Common myeloid progenitor, CD34-positive (primary cell): ENCODE measurements at regions not wholly inside any gene's neighbourhood (a gene's known extent, or its start where the extent isn't known, plus 50 kb on each side); places are given as distances from the start of the nearest gene placed in this dataset.

Experiments used
- CTCF ChIA-PET: fragments of 350-600 bp; sonication (Branson Sonifier 250); formaldehyde crosslinking; loops from one replicate; lab custom pipeline; 2021; ENCODE audit warnings: antibody characterized with exemption; lab: Charles Lee
- POLR2A ChIA-PET: fragments of 350-600 bp; sonication (Branson Sonifier 250); formaldehyde crosslinking; loops from one replicate; lab custom pipeline; 2021; ENCODE audit warnings: antibody characterized with exemption; lab: Charles Lee
- DNase-seq, 3 donors: peaks; one replicate each; pipeline versions ENCODE4 v3.0.0 to v3.0.0-alpha.2; 2013
- H3K27ac ChIP-seq, 2 experiments: 1 replicate in 1 of 2; 2 replicates in 1 of 2; pipeline ENCODE4 v1.7.0; 2013; ENCODE audit warnings: inconsistent platforms in 2 of 2, low read length in 2 of 2, mild to moderate bottlenecking in 2 of 2, low read depth in 1 of 2, moderate library complexity in 1 of 2; ENCODE audit not compliant: severe bottlenecking in 2 of 2, insufficient read depth in 1 of 2, poor library complexity in 1 of 2
- H3K27me3 ChIP-seq, 5 experiments: replicated peaks in 2 of 5; 1 replicate in 3 of 5; 2 replicates in 2 of 5; pipeline versions ENCODE4 v1.6.1 to v1.7.0; 2013; ENCODE audit warnings: low read length in 4 of 5, mild to moderate bottlenecking in 2 of 5, moderate library complexity in 2 of 5, inconsistent platforms in 1 of 5; ENCODE audit not compliant: insufficient read depth in 5 of 5, control insufficient read depth in 4 of 5
- H3K36me3 ChIP-seq, 4 experiments: 1 replicate in 2 of 4; 2 replicates in 2 of 4; pipeline versions ENCODE4 v1.6.1 to v1.7.0; 2013; ENCODE audit warnings: low read length in 3 of 4, control low read depth in 1 of 4, mild to moderate bottlenecking in 1 of 4; ENCODE audit not compliant: control insufficient read depth in 4 of 4, insufficient read depth in 4 of 4
- H3K4me1 ChIP-seq, 4 experiments: 1 replicate in 3 of 4; 2 replicates in 1 of 4; pipeline versions ENCODE4 v1.6.1 to v1.7.1; 2013; ENCODE audit warnings: low read length in 3 of 4, mild to moderate bottlenecking in 3 of 4, control low read depth in 1 of 4, inconsistent platforms in 1 of 4, moderate library complexity in 1 of 4; ENCODE audit not compliant: control insufficient read depth in 4 of 4, insufficient read depth in 4 of 4; ENCODE audit errors: control extremely low read depth in 1 of 4
- H3K4me3 ChIP-seq, 7 experiments: 1 replicate in 4 of 7; 2 replicates in 3 of 7; pipeline versions ENCODE4 v1.5.1 to v1.7.0; 2013; ENCODE audit warnings: mild to moderate bottlenecking in 7 of 7, low read length in 6 of 7, moderate library complexity in 6 of 7, inconsistent platforms in 2 of 7, low read depth in 2 of 7, control low read depth in 1 of 7; ENCODE audit not compliant: insufficient read depth in 4 of 7, control insufficient read depth in 1 of 7; ENCODE audit errors: extremely low read depth in 1 of 7
- H3K9me3 ChIP-seq, 5 experiments: 1 replicate in 4 of 5; 2 replicates in 1 of 5; pipeline versions ENCODE4 v1.6.1 to v1.7.1; 2013; ENCODE audit warnings: low read length in 4 of 5, mild to moderate bottlenecking in 2 of 5, inconsistent platforms in 1 of 5, low read depth in 1 of 5, moderate library complexity in 1 of 5; ENCODE audit not compliant: control insufficient read depth in 4 of 5, insufficient read depth in 2 of 5; ENCODE audit errors: control extremely low read depth in 1 of 5
- WGBS: methylation state at CpG from one replicate; pipeline ENCODE4 v1.1.5; 2013; ENCODE audit not compliant: insufficient coverage; 5-methylcytosine and 5-hydroxymethylcytosine counted together

DNA sequence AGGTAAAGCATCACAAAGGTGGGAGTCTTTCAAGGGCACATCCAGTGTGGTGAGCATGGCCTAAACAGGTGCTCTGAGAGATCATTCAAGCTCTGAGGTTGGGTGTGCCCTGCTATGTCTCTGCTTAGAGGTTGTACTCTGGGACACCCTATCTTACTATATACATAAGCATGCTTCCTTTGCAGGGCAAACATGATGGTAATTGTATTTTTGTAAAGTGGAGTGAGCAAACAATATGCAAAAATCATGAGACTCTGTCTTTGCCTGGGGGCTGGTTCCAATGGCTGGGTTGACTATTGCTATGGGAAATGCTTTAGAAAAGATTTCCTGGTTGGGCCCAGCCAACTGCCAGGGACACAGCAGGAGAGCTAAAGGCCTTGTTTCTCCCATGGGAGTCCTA is 315.1 kb upstream of the TLE3 start:
- H3K4me1 ChIP-seq, result no peaks in the 10 kb centered on the region
- no peaks in the 10 kb centered on the region for H3K27me3 ChIP-seq
- POLR2A ChIA-PET, result interaction anchor here (0.6 kb wide), 1 partner anchor 997 kb away, joined by 3 read pairs; no protein-coding TSS in a partner anchor
- no peak overlapping the region for H3K4me3 ChIP-seq
- DNase-seq, result no peak
- H3K36me3 ChIP-seq, result no peaks in the 10 kb centered on the region
- CTCF ChIA-PET, result no interaction called here
- H3K9me3 ChIP-seq, result peaks cover 0 to 7% (median 2%) of the 10 kb centered on the region in 5 experiments
- H3K27ac ChIP-seq, result no peak overlapping the region

DNA sequence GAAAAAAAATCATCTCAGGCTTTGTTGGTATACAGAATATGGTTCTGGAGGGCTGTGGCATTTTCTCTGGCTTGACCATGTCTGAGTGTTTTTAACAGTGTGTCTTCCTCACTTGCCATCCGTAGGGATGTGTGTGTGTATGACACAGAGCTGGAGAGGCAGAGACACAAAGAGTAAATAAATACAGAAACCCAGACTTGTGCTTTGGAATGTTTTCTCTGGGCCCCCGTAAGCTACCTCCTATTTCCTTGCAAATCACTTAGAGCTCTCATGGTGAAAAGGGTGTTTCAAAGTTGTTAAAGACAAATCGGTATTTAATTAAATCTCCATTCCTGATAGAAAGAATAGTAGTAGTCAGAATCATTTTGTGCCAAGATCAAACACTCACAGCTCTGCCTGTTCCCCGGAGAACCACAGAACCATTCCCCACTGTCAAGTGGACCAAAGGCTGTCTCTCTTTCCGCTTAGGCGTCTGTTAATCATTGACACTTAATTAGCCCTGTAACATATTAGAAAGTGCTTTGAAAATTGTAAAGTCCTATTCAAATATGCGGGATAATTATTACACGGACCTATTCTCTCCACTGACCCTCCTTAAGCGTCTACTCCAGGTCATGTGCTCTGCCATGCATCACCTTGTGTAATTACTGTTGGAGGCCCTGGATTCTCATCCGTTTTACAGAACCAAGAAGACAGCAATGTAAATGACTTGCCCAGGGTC is 313.6 kb upstream of the TLE3 start:
- Histone ChIP-seq H3K4me1 (no peaks in the 10 kb centered on the region), H3K27ac (no peak overlapping the region), H3K4me3 (no peak overlapping the region), H3K9me3 (peaks cover 0 to 8% (median 2%) of the 10 kb centered on the region in 5 experiments), H3K27me3 (no peaks in the 10 kb centered on the region), H3K36me3 (no peaks in the 10 kb centered on the region)
- WGBS, result 100% methylated on average over 7 of the region's 10 CpGs
- no peak for DNase-seq
- ChIA-PET POLR2A (no interaction called here), CTCF (interaction anchor here (1.0 to 1.1 kb wide), 2 partner anchors 36 to 173 kb away, joined by 3 read pairs; no protein-coding TSS in a partner anchor)

DNA sequence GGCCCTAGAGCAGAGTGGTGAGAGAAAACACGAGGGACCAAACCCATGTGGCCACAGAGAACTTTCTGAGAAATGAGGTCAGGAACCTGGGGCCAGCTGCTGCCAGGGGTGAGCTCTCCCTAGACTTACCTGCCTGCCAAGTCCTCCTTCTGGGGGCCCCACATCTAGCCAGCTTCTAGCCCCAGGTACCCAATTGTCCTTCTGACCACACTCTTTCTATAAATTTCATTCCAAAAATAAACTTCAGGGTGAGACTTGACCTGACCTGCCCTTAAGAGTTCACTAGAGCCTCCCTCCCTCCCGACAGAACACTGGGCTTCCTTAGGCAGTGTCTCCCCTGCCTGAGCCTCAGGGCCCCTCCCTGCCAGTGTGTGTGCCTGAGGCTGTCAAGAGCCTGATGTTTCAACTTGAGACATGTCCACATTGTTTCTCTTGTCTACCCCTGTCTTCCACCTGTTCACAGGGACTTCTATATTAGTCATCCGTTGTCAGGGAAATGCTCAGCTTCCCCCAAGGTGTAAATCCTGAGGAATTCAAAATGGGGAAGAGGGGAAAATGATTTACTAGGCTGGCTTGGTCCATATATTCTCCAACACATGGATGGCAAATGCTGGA is 312.8 kb upstream of the TLE3 start:
- 60% methylated on average over 2 of the region's 3 CpGs for WGBS
- POLR2A ChIA-PET, result no interaction called here
- no peak for DNase-seq

DNA sequence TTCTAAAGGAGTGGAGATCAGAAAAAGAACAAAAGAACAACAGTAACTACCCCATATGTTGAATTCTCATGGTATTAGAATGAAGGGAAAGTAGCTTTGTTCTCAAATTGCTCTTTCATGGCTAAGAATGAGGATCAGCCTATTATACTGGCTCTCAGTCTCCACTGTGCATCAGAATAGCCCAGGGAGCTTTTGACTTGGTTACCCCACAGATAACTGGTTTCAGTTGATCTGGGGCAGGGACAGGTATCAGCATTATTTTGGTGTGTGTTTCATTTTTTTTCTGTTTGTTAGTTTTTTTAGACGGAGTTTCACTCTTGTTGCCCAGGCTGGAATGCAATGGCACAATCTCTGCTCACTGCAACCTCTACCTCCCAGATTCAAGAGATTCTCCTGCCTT is 311.7 kb upstream of the TLE3 start:
- CTCF ChIA-PET, result interaction anchor here (1.6 kb wide), 1 partner anchor 219 kb away, joined by 3 read pairs; no protein-coding TSS in a partner anchor
- WGBS, result no CpG with 5 or more reads among the region's 1 CpG
- no peaks in the 10 kb centered on the region for H3K36me3 ChIP-seq

More for the DNA sequence above, 312.8 kb upstream of the TLE3 start:
- Histone ChIP-seq H3K27ac (no peak overlapping the region), H3K36me3 (no peaks in the 10 kb centered on the region), H3K4me1 (no peaks in the 10 kb centered on the region), H3K27me3 (no peaks in the 10 kb centered on the region), H3K9me3 (peaks cover 0 to 12% (median 7%) of the 10 kb centered on the region in 5 experiments), H3K4me3 (no peak overlapping the region)
- CTCF ChIA-PET, result interaction anchor here (1.0 to 1.6 kb wide), 3 partner anchors 37 to 218 kb away, joined by 3 read pairs; no protein-coding TSS in a partner anchor

DNA sequence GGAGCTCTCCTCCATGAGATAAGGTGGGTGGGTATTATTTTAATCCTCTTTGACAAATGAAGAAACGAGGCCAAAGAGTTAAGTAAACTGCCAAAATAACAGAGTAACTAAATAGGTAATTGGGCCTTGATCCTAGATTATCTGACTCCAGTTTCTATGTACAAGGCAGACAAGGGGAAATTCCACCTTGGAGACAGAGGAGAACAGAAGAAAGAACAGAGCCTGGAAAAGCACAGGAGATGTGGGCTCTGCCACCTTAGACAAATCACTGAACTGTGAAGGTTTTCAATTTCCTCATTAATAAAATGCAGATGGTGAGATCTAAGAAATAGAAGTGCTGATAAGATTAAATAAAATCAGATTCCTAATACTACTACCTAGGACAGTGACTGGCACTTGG is 310.2 kb upstream of the TLE3 start:
- 100% methylated on average over 1 of the region's 1 CpG for WGBS
- Histone ChIP-seq H3K27ac (no peak overlapping the region), H3K9me3 (peaks cover 0 to 12% (median 7%) of the 10 kb centered on the region in 5 experiments), H3K4me3 (no peak overlapping the region), H3K4me1 (no peaks in the 10 kb centered on the region), H3K27me3 (no peaks in the 10 kb centered on the region), H3K36me3 (no peaks in the 10 kb centered on the region)
- DNase-seq, result no peak
- ChIA-PET POLR2A (no interaction called here), CTCF (no interaction called here)

More for the DNA sequence above, 311.7 kb upstream of the TLE3 start:
- Histone ChIP-seq H3K4me1 (no peaks in the 10 kb centered on the region), H3K27ac (no peak overlapping the region), H3K4me3 (no peak overlapping the region), H3K27me3 (no peaks in the 10 kb centered on the region), H3K9me3 (peaks cover 0 to 12% (median 7%) of the 10 kb centered on the region in 5 experiments)
- POLR2A ChIA-PET, result no interaction called here
- no peak for DNase-seq

DNA sequence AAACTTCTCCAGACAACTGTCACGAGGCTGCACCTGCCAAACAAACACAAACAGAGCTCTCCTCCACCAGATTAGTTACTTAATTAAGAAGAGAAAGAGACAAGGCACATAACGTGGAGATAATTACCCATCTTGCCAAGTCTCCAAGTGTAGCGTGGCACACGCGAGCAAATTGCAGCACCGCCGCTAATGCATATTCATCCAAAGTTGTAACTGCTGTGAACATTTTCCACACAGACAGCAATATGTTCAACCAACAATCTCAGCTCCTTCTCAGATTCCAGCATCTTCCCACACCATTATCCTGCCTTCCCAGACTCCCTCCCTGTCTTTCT is 309.6 kb upstream of the TLE3 start:
- ChIA-PET CTCF (no interaction called here), POLR2A (no interaction called here)
- 100% methylated on average over 6 of the region's 7 CpGs for WGBS
- Histone ChIP-seq H3K27ac (no peak overlapping the region), H3K4me3 (no peak overlapping the region), H3K27me3 (no peaks in the 10 kb centered on the region), H3K4me1 (no peaks in the 10 kb centered on the region), H3K36me3 (no peaks in the 10 kb centered on the region), H3K9me3 (peaks cover 0 to 12% (median 7%) of the 10 kb centered on the region in 5 experiments)
- no peak for DNase-seq

DNA sequence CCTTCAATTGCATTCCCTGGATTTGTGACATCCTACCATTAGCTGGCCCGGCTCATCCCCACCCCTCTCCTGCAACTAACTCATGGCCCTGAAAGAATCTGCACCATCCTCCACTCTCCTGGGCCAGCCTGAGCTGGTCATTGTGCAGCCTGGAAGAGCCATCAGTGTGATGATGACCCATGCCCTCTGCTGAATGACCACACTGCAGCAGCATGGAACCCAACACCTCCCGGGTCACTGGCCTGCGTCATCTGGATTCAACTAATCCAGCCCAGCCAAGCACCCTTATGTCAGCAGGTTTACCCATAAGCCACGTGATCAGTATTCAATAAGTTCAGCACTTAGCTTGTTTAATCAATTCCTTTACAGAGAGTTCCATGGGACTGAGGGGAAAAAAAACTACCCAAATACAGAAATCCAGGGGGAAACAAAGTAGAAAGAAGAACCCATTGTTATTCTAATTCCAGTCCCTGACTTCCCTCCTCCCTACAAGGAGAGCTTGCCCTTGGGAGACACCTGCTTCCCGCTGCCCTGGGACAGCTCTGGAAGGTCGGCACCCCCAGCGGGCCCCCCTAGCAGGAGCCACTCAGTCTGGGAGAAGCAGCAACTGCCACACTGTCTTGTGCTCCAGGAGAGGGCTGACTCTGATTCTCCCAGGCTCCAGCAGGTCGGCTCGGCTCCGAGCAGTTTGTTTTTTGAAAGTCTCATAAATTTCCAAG is 309.1 kb upstream of the TLE3 start:
- CTCF ChIA-PET, result no interaction called here
- POLR2A ChIA-PET, result no interaction called here
- no peak for DNase-seq
- Histone ChIP-seq H3K4me3 (no peak overlapping the region), H3K36me3 (no peaks in the 10 kb centered on the region), H3K27ac (no peak overlapping the region), H3K9me3 (peaks cover 0 to 12% (median 7%) of the 10 kb centered on the region in 5 experiments), H3K4me1 (no peaks in the 10 kb centered on the region), H3K27me3 (no peaks in the 10 kb centered on the region)
- WGBS, result 95% methylated on average over 9 of the region's 10 CpGs
